GM12865 (cell line): ENCODE measurements at regions not wholly inside any gene's neighbourhood (a gene's known extent, or its start where the extent isn't known, plus 50 kb on each side); places are given as distances from the start of the nearest gene placed in this dataset.
"Not testable (repeated sequence)": the region's sequence is repeated elsewhere in the genome, so short reads cannot be mapped to it uniquely, and the experiment has no call there.

Source experiments
- DNase-seq: peaks from one replicate; pipeline ENCODE4 v3.0.0; 2010; ENCODE audit warnings: low read depth
- H3K4me3 ChIP-seq: 2 replicates; pipeline ENCODE4 v1.5.1; 2011; ENCODE audit warnings: mild to moderate bottlenecking, low read depth, low read length, control low read depth
- TF ChIP-seq, protein P1 (sequence below): IDR thresholded peaks from 2 replicates; pipeline ENCODE4 v1.5.1; 2011; ENCODE audit warnings: low read length, control low read depth, low read depth, inconsistent platforms; ENCODE audit not compliant: insufficient read depth; ENCODE audit errors: missing control alignments

DNA sequence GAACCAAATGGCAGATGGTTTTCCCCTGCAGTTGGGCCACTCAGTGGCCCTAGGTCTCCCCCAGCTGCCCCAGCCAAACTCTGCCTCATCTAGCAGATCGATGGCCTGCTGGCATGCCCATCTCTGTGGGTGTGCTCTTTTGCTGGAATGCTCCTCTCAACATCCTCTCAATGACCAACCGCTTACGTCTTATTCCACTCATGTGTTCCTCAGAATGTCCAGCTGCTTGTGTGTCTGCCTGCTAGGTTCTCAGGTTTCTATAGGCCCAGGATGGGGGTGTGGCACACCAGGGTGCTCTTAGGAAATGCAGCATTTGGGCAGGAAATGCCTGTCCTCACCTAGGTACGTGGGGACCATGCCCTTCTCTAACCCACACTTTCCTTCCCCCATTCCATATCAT, 509.9 kb upstream of the SYNCRIP start:
- TF ChIP-seq, protein P1, sequence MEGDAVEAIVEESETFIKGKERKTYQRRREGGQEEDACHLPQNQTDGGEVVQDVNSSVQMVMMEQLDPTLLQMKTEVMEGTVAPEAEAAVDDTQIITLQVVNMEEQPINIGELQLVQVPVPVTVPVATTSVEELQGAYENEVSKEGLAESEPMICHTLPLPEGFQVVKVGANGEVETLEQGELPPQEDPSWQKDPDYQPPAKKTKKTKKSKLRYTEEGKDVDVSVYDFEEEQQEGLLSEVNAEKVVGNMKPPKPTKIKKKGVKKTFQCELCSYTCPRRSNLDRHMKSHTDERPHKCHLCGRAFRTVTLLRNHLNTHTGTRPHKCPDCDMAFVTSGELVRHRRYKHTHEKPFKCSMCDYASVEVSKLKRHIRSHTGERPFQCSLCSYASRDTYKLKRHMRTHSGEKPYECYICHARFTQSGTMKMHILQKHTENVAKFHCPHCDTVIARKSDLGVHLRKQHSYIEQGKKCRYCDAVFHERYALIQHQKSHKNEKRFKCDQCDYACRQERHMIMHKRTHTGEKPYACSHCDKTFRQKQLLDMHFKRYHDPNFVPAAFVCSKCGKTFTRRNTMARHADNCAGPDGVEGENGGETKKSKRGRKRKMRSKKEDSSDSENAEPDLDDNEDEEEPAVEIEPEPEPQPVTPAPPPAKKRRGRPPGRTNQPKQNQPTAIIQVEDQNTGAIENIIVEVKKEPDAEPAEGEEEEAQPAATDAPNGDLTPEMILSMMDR: no peak
- no peak for DNase-seq
- H3K4me3 ChIP-seq: no peak overlapping the region

DNA sequence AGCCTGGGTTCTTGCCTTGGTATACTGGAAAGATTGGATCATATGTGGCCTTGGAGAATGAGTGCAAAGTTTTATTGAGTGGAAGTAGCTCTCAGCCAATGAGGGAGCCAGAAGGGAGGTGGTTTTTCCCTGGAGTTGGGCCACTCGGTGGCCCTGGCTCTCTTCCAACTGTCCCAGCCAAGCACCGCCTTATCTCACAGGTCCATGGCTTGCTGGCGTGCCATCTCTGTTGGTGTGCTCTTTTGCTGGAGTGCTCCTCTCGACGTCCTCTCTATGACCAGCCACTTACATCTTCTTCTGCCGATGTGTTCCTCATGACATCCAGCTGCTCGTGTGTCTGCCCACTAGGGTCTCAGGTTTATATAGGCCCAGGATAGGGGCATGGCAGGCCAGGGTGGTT, 505.9 kb upstream of the SYNCRIP start:
- no peak overlapping the region for H3K4me3 ChIP-seq
- no peak for DNase-seq
- TF ChIP-seq, protein P1: no peak

DNA sequence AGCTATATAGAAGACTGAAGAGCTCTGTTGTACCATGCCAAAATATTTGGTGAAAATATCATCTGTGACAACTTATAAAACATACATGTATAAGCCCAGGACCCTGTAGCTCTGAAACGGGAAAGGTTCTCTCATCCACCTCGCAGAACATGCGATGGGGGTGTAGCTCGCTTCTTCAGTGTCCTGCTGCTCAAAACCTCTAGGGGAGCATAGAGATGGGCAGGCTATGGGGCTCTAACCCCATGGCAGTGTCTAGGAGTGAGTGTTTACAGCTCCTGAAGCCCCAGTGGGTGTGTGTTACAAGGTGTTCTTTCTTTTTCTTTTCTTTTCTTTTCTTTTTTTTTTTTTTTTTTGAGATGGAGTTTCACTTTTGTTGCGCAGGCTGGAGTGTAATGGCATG, 505.2 kb upstream of the SYNCRIP start:
- H3K4me3 ChIP-seq: no peak overlapping the region
- DNase-seq: no peak
- TF ChIP-seq, protein P1: no peak

DNA sequence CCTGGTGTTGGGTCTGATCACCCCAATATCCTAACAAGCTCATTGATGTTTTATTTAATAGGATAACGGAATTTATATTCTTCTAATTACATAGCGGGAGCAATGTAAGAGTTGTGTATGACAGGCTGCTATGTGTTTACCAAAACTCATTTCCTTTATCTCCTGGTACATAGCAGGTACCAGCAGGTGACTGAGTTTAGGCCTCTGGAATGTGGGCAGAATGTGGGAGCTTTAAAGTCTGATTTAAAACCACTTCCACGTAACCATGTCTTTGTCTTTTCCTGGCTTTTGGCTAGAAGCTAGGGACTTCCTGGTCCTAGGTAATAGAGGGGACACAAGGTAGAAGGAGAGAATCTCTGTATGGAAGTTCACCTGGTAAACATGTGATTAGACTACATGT, 504.6 kb upstream of the SYNCRIP start:
- TF ChIP-seq, protein P1: no peak
- H3K4me3 ChIP-seq: no peak overlapping the region
- DNase-seq: no peak

DNA sequence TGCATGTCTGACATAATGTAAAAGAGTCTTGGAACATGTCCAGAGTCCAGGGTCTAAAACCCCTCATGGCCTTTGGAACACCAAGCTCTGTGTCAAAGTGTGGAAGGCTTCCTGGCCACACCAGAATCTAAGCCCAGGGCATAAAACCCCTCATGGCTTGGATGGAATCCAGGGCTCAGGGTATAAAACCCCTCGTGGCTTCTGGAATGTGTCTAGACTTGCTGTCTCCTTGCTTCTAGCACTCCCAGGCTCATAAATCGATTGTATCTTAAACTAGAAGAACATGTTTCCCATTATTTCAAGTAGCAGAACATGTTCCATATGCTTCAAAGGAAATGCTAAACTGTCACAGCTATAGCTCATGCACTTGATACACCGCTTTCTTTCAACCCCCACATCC, 504.1 kb upstream of the SYNCRIP start:
- H3K4me3 ChIP-seq, DNase-seq: not testable (repeated sequence)

DNA sequence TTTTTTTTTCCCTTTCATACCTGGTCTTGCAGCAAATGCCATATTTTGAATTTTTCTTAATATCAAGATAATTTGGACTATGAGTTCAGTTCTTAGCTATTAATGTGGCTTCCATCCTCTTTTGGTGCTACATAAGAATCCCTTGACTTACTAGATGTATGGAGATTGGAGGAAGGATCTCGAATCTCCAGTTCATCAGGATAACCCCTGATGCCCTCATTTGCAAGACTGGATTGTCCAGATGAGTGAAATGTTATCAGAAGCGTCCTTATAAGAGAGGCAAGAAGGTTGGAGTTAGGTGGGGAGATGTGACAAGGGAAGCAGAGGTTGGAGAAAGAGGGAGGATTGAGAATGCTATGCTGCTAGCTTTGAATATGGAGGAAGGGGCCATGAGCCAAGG, 499.6 kb upstream of the SYNCRIP start:
- no peak for DNase-seq
- TF ChIP-seq, protein P1: no peak

DNA sequence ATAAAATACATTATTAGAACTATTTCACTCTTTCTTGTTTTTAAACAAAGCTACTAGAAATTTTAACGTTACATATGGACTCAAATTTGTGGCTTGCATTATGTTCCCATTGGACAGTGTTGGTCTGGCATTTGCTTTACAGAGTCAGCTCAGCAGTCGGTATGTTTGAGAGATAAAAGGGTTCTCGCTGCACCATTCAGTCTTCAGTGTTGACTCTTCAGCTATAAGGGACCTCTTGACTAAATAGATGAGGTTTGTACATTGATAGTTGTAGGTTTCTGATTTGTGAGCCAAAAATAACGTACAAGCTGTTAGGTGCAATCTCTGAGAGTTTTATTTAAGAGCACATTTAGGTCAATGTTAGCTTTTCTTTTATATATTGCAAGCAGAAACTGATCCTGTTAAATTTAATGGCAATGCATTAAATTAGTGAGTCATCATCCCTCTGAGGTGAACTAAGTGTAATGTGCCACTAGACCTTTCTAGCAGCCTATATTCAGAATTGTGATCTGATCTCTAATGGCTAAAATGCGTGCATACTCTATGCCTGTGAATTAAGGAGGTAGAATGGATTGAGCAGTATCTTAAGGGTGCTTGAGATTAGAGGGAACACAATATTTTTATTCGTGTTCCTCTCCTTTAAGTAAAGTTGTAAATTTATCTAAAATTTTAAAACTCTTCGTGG, 485.6 kb upstream of the SYNCRIP start:
- TF ChIP-seq, protein P1: no peak
- DNase-seq: no peak
- no peak overlapping the region for H3K4me3 ChIP-seq

More for the DNA sequence above, 499.6 kb upstream of the SYNCRIP start:
- no peak overlapping the region for H3K4me3 ChIP-seq

DNA sequence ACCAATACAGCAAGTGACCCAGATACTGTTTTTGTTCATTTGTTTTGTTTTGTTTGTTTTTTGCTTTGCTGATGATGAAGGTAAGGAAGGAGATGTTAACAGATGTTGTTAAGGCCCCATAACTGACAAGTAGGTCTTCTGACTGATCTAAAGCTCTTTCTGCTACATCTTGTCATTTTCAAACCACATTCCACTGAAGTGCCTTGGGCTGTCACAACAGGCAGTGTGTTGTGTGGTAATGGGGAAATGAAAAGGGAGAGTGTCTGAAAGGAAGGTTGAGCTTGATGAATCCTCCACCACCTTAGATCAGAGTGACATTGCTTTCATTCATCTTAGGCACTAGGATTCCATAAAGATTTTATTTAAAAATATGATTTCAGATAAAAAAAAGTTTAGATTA, 479.4 kb upstream of the SYNCRIP start:
- no peak overlapping the region for H3K4me3 ChIP-seq
- TF ChIP-seq, protein P1: no peak
- no peak for DNase-seq
